ENCODE measurements at regions not wholly inside any gene's neighbourhood (a gene's known extent, or its start where the extent isn't known, plus 50 kb on each side); places are given as distances from the start of the nearest gene placed in this dataset.

GRCh38 chr1:114341856-114342255 is 169.1 kb downstream of the TRIM33 start:
- H3K9me3 ChIP-seq (ENCODE audit: control insufficient read depth in 1 of 2, insufficient read depth in 1 of 2, low read depth in 1 of 2, low read length in 2 of 2): no peaks in the 10 kb centered on the region
- no peak overlapping the region for H3K4me3 ChIP-seq (replicated peaks in 1 of 2; ENCODE audit: low read depth in 1 of 2, low read length in 2 of 2)
- no peak for DNase-seq (ENCODE audit: low read depth, low spot score)
- ATAC-seq: no peak
- intact Hi-C loops (cut with micrococcal nuclease): no loop called here
- CTCF ChIA-PET: no interaction called here
- no peak overlapping the region for H2AFZ ChIP-seq (ENCODE audit: low read depth, low read length, poor library complexity, severe bottlenecking)
- H3K4me1 ChIP-seq (ENCODE audit: control insufficient read depth in 1 of 2, insufficient read depth in 2 of 2, low read length in 2 of 2): peaks cover 0 to 9% of the 10 kb centered on the region in 2 experiments; a peak in 1 of 4 replicates
- no peaks in the 10 kb centered on the region for H4K20me1 ChIP-seq (ENCODE audit: insufficient read depth)
- no peaks in the 10 kb centered on the region for H3K27me3 ChIP-seq (ENCODE audit: insufficient read depth, low read length)
- H3K36me3 ChIP-seq (ENCODE audit: control insufficient read depth in 1 of 2, insufficient read depth in 2 of 2, low read length in 2 of 2): no peaks in the 10 kb centered on the region
- no peaks in the 10 kb centered on the region for H3K9me2 ChIP-seq (ENCODE audit: insufficient read depth)
- POLR2A ChIA-PET: no interaction called here
- no peak for TF ChIP-seq FOSL1 (IDR thresholded peaks at IDR 0.05; ENCODE audit: low read depth)
- no peak for TF ChIP-seq JUND (IDR thresholded peaks at IDR 0.05)
- TF ChIP-seq YY1 (IDR thresholded peaks at IDR 0.05; ENCODE audit: extremely low read depth, insufficient replicate concordance, low read depth, low read length): no peak
- no peak for TF ChIP-seq POLR2AphosphoS5 (IDR thresholded peaks at IDR 0.05; ENCODE audit: low read depth, low read length)
- TF ChIP-seq ZNF274 (IDR thresholded peaks at IDR 0.05; ENCODE audit: low read depth, low read length): no peak
- no peak for TF ChIP-seq EZH2phosphoT487 (IDR thresholded peaks at IDR 0.05; ENCODE audit: borderline replicate concordance)
- no peak for TF ChIP-seq EGR1 (IDR thresholded peaks at IDR 0.05; ENCODE audit: low read depth)
- TF ChIP-seq ZBTB33 (IDR thresholded peaks at IDR 0.05; ENCODE audit: extremely low read depth, insufficient replicate concordance, low read length): no peak
- no peak for TF ChIP-seq ELF1 (IDR thresholded peaks at IDR 0.05; ENCODE audit: borderline replicate concordance, low read depth)
- no peak for TF ChIP-seq SP1 (IDR thresholded peaks at IDR 0.05; ENCODE audit: low read depth)
- TF ChIP-seq CBX3 (IDR thresholded peaks at IDR 0.05; ENCODE audit: low read depth): no peak
- TF ChIP-seq, protein P1, sequence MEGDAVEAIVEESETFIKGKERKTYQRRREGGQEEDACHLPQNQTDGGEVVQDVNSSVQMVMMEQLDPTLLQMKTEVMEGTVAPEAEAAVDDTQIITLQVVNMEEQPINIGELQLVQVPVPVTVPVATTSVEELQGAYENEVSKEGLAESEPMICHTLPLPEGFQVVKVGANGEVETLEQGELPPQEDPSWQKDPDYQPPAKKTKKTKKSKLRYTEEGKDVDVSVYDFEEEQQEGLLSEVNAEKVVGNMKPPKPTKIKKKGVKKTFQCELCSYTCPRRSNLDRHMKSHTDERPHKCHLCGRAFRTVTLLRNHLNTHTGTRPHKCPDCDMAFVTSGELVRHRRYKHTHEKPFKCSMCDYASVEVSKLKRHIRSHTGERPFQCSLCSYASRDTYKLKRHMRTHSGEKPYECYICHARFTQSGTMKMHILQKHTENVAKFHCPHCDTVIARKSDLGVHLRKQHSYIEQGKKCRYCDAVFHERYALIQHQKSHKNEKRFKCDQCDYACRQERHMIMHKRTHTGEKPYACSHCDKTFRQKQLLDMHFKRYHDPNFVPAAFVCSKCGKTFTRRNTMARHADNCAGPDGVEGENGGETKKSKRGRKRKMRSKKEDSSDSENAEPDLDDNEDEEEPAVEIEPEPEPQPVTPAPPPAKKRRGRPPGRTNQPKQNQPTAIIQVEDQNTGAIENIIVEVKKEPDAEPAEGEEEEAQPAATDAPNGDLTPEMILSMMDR (IDR thresholded peaks at IDR 0.05 in 2 of 3, conservative IDR thresholded peaks at IDR 0.05 in 1 of 3; ENCODE audit: borderline replicate concordance in 1 of 3, insufficient read depth in 1 of 3, low read depth in 2 of 3, low read length in 2 of 3): no peak
- no peak for TF ChIP-seq REST (IDR thresholded peaks at IDR 0.05; ENCODE audit: low read depth)
- TF ChIP-seq CEBPB (IDR thresholded peaks at IDR 0.05; ENCODE audit: low read depth): no peak
- TF ChIP-seq ZFX (IDR thresholded peaks at IDR 0.05): no peak
- RAD21 ChIA-PET (ENCODE audit: low non-redundant PET in 1 of 2, low total read pairs in 2 of 2, uncharacterized antibody in 2 of 2, unreplicated experiment in 2 of 2): no interaction called here
- no peaks in the 10 kb centered on the region for H3K79me2 ChIP-seq (ENCODE audit: insufficient read depth, low read length)
- BruUV-seq (replicated peaks): no TSS peak
- H3K4me2 ChIP-seq (ENCODE audit: low read length): no peak overlapping the region
- H3K9ac ChIP-seq (ENCODE audit: low read length): no peak overlapping the region
- H3K27ac ChIP-seq (ENCODE audit: low read depth, low read length): no peak overlapping the region
